Breast epithelium (tissue), 3 donors: ENCODE measurements at regions not wholly inside any gene's neighbourhood (a gene's known extent, or its start where the extent isn't known, plus 50 kb on each side); places are given as distances from the start of the nearest gene placed in this dataset.

ENCODE experiments used
- POLR2A ChIP-seq: fragments of 450-650 bp; IDR thresholded peaks from one replicate; pipeline ENCODE4 v1.6.1; 2016; ENCODE audit warnings: antibody characterized with exemption, mild to moderate bottlenecking, moderate library complexity
- TF ChIP-seq, protein P1 (sequence below), 3 donors: fragments of 450-650 bp; IDR thresholded peaks; one replicate each; pipeline ENCODE4 v1.5.1; 2016 to 2017; ENCODE audit warnings: antibody characterized with exemption in 3 of 3, mild to moderate bottlenecking in 3 of 3, moderate library complexity in 3 of 3

DNA sequence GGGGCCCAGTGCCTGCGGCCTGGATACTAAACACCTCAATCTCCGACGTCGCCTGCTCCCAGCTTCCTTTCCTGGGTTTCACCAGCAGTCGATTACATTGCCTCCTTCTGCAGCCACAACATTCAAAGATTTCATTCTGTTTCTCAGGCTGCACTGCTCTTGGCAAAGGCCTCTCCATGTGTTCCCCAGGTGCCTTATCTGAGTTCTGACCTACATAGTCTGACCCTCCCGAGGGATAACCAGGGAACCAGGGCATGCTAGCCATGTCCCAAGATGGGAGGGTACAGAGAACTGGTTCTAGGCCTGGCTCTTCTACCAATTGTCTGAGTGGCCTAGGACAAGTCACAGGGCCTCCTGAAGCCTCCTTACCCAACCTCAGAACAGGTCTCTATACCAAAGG, 62.2 kb upstream of the ACSL1 start:
- TF ChIP-seq, protein P1, sequence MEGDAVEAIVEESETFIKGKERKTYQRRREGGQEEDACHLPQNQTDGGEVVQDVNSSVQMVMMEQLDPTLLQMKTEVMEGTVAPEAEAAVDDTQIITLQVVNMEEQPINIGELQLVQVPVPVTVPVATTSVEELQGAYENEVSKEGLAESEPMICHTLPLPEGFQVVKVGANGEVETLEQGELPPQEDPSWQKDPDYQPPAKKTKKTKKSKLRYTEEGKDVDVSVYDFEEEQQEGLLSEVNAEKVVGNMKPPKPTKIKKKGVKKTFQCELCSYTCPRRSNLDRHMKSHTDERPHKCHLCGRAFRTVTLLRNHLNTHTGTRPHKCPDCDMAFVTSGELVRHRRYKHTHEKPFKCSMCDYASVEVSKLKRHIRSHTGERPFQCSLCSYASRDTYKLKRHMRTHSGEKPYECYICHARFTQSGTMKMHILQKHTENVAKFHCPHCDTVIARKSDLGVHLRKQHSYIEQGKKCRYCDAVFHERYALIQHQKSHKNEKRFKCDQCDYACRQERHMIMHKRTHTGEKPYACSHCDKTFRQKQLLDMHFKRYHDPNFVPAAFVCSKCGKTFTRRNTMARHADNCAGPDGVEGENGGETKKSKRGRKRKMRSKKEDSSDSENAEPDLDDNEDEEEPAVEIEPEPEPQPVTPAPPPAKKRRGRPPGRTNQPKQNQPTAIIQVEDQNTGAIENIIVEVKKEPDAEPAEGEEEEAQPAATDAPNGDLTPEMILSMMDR (IDR thresholded peaks at IDR 0.05), result no peak
- no peak for TF ChIP-seq POLR2A
